ENCODE measurements at regions not wholly inside any gene's neighbourhood (a gene's known extent, or its start where the extent isn't known, plus 50 kb on each side); places are given as distances from the start of the nearest gene placed in this dataset.
"Not testable (repeated sequence)": the region's sequence is repeated elsewhere in the genome, so short reads cannot be mapped to it uniquely, and the experiment has no call there.

- DNase-seq, result no peak
These were observed 101.3 kb upstream of the LYPLAL1 start for GRCh38 chr1:219072329-219072728.

GRCh38 chr1:219074084-219074728, 99.5 kb upstream of the LYPLAL1 start:
- DNase-seq, result no peak

- DNase-seq, result no peak
These were observed 98.4 kb upstream of the LYPLAL1 start for GRCh38 chr1:219075121-219075879.

GRCh38 chr1:219076326-219076937, 97.2 kb upstream of the LYPLAL1 start:
- no peak for DNase-seq

GRCh38 chr1:219077767-219078166, 95.9 kb upstream of the LYPLAL1 start:
- not testable (repeated sequence) for DNase-seq

- no peak for DNase-seq
These were observed 91.4 kb upstream of the LYPLAL1 start for GRCh38 chr1:219081943-219082925.

- no peak for DNase-seq
These were observed 90.0 kb upstream of the LYPLAL1 start for GRCh38 chr1:219083631-219084030.

GRCh38 chr1:219085082-219085481, 88.6 kb upstream of the LYPLAL1 start:
- DNase-seq, result no peak

GRCh38 chr1:219085988-219086387, 87.7 kb upstream of the LYPLAL1 start:
- no peak for DNase-seq

- no peak for DNase-seq
These were observed 86.7 kb upstream of the LYPLAL1 start for GRCh38 chr1:219086956-219087469.

- no peak for DNase-seq
These were observed 84.7 kb upstream of the LYPLAL1 start for GRCh38 chr1:219088778-219089557.

- DNase-seq, result no peak
These were observed 83.1 kb upstream of the LYPLAL1 start for GRCh38 chr1:219090607-219091006.

GRCh38 chr1:219092206-219092605, 81.5 kb upstream of the LYPLAL1 start:
- no peak for DNase-seq

GRCh38 chr1:219099307-219099706, 74.4 kb upstream of the LYPLAL1 start:
- no peak for DNase-seq

- DNase-seq, result no peak
These were observed 73.6 kb upstream of the LYPLAL1 start for GRCh38 chr1:219100059-219100458.

- not testable (repeated sequence) for DNase-seq
These were observed 71.2 kb upstream of the LYPLAL1 start for GRCh38 chr1:219102466-219102865.

GRCh38 chr1:219105893-219106292, 67.8 kb upstream of the LYPLAL1 start:
- no peak for DNase-seq

- no peak for DNase-seq
These were observed 64.2 kb upstream of the LYPLAL1 start for GRCh38 chr1:219109424-219110018.

- no peak for DNase-seq
These were observed 60.4 kb upstream of the LYPLAL1 start for GRCh38 chr1:219113261-219113660.

- no peak for DNase-seq
These were observed 59.7 kb upstream of the LYPLAL1 start for GRCh38 chr1:219114014-219114413.

GRCh38 chr1:219119839-219120238, 53.8 kb upstream of the LYPLAL1 start:
- DNase-seq, result no peak

Data from DMS79 (cell line).